GM12872 (cell line): ENCODE measurements at regions not wholly inside any gene's neighbourhood (a gene's known extent, or its start where the extent isn't known, plus 50 kb on each side); places are given as distances from the start of the nearest gene placed in this dataset.

Experiments
- CTCF ChIP-seq: IDR thresholded peaks from 3 replicates; pipeline ENCODE4 v1.5.1; 2011; ENCODE audit warnings: low read depth, mild to moderate bottlenecking, low read length, moderate library complexity; ENCODE audit not compliant: insufficient read depth

- no peak for TF ChIP-seq CTCF
Observed at GRCh38 chr6:25066593-25066992, 130.8 kb upstream of the RIPOR2 start.

- no peak for TF ChIP-seq CTCF
Observed at GRCh38 chr6:25068866-25069265, 133.1 kb upstream of the RIPOR2 start.

- peak; percentile 87 for TF ChIP-seq CTCF
Observed at GRCh38 chr6:25070547-25071366, 135.0 kb upstream of the RIPOR2 start.

- TF ChIP-seq CTCF, result no peak
Observed at GRCh38 chr6:25078141-25078540, 142.4 kb upstream of the RIPOR2 start.

- TF ChIP-seq CTCF, result no peak
Observed at GRCh38 chr6:25083784-25084507, 148.2 kb upstream of the RIPOR2 start.

- TF ChIP-seq CTCF, result no peak
Observed at GRCh38 chr6:25084508-25084833, 148.7 kb upstream of the RIPOR2 start.

GRCh38 chr6:25085756-25086155 lies 150.0 kb upstream of the RIPOR2 start:
- TF ChIP-seq CTCF, result no peak
